GM19043 (cell line): ENCODE measurements at regions not wholly inside any gene's neighbourhood (a gene's known extent, or its start where the extent isn't known, plus 50 kb on each side); places are given as distances from the start of the nearest gene placed in this dataset.

Source experiments
- ATAC-seq: cut with Tn5 transposase; IDR thresholded peaks from one replicate; pipeline ENCODE4 v1.9.1; 2021; ENCODE audit warnings: low read depth; ENCODE audit not compliant: unreplicated experiment

GRCh38 chr10:113967126-113967525 lies 76.5 kb upstream of the ADRB1 start:
- ATAC-seq, result no peak

DNA sequence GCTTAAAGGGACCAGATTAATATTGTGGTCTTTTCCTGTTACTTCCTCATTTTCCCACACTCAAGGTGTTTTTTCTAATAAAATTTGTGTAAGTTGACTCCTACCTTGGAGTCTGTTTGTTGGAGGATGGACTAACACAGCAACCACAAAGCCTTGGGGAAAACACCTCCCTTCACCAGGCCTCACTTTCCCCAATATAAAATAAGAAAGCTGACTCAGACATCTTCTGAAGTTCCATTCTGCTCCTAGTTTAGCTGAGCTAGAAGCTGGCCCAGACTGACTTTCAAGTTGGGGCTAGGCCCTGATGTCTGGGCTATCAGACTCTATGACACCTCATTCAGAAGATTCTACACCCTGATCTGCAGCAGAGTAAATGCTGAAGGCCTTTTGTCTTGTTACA lies 73.0 kb upstream of the ADRB1 start:
- no peak for ATAC-seq

GRCh38 chr10:113971349-113971973 lies 72.2 kb upstream of the ADRB1 start:
- ATAC-seq, result no peak

- no peak for ATAC-seq
Observed at GRCh38 chr10:113977174-113977573, 66.5 kb upstream of the ADRB1 start.

DNA sequence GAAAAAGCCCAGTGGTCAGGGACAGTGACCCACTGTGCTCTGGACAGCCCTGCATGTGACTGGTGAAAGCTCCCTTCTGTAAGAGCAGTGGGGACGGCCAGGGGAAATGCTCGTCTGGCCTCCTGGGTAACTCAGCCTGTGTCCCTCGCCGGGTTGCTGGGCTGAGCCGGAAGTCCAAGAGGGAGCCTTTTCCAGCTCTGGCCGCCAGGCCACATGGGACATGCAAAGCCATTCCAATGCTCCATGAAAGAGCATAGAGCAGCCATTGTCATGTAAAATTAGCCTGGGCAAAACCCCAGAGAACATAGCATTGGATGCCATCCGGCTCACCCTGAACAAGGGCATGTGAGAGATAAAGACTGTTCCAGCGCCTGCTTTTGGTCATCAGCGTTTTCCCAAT lies 64.9 kb upstream of the ADRB1 start:
- ATAC-seq, result no peak

- no peak for ATAC-seq
Observed at GRCh38 chr10:113979409-113979808, 64.3 kb upstream of the ADRB1 start.

DNA sequence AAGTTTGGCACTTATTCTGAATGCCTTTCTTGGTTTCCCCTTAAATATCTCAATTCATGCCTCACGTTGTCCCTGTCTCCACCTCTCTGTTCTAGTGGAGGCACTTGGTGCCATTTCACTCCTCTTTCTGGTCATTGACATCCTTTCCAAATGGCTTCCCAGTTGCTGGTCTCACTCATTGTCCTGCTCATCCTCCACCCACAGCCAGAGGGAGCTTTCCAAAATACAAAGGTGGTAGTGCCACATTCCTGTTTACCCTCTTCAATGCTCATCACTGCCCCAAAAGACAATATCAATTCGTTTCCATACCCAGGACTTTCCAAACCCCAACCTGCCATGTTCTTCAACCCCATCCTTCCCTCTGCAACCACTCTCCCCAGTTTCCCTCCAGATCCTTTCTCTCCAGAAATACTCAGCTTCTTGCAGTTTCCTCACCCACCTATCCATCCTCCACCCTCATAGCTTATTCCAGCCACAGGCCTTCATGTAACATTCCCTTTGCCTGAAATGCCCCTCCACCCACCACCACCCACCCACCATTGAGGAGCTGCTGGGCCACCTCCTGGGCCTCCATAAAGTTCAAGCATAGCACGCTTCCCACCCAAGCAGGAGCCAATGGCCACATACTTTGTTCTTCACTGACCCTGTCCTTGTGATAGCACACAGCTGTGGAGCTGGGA lies 63.1 kb upstream of the ADRB1 start:
- no peak for ATAC-seq

DNA sequence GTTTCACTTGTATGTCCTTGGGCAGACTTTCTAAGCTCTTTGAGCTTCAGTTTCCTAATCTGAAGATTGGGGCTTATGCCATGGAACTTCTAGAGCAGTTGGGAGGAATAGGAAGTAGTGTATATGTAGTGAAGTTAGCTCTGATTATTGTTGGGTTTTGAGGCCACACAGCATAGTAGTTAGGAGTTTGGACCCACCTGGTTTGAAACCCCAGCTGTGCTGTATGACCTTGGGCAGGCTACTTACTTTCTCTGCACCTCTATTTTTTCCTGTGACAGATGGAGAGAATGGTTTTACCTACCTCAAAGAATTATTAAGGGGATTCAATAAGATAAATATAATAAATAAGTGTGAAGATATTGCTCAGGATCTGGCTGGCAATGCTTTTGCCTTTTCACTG lies 61.4 kb upstream of the ADRB1 start:
- ATAC-seq, result no peak

GRCh38 chr10:113982769-113983168 lies 60.9 kb upstream of the ADRB1 start:
- ATAC-seq, result peak; percentile 84

GRCh38 chr10:113983552-113983951 lies 60.1 kb upstream of the ADRB1 start:
- peak; percentile 42 for ATAC-seq

GRCh38 chr10:113985297-113985844 lies 58.3 kb upstream of the ADRB1 start:
- ATAC-seq, result no peak

DNA sequence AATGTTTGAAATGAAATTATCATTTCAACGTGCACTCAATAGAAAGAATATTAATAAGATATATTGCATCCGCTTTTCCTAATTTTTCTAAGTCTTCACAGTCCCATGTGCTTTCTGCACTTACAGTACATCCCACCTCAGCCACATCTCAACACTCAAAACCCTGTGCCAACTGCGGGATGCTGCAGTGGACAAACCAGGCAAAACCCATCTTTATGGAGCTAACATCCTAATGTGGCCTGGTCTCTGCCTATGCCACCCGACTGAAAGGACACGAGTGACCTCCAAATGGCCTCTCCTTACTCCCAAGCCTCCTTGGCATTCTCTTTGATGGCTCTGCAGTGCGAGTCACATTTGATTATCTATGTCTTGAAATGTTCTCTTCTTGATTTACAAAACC lies 57.4 kb upstream of the ADRB1 start:
- ATAC-seq, result no peak

DNA sequence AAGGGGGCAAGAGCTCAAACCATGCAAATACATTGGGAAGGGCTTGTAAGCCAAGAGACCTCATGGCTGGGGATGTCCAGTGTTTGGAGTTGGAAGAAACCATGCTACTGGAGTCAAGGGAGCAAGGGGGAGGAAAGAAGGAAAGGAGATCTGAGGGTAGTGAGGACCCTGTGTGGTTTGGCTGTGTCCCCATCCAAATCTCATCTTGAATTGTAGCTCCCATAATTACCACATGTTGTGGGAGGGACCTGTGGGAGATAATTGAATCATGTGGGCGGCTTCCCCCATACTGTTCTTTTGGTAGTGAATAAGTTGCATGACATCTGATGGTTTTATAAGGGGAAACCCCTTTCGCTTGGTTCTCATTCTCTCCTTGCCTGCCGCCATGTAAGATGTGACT lies 56.5 kb upstream of the ADRB1 start:
- no peak for ATAC-seq

- no peak for ATAC-seq
Observed at GRCh38 chr10:113987805-113988204, 55.9 kb upstream of the ADRB1 start.

DNA sequence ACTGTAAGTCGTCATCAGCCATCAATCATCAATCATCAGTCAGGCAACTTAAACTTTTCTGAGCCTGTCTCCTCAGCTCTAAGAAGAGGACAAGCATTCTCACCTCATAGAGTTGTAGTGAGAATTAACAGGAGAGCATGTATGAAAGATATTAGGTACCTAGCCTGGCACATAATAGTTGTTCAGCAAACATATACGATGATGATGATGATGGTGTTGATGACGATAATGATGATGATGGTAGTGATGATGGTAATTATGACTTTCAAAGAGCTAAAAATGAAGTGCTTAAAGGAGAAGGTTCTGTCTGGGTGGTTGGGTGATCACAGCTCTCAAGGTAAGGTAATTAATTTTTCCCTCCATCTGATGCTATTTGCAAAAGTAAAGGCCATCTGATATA lies 55.1 kb upstream of the ADRB1 start:
- no peak for ATAC-seq

DNA sequence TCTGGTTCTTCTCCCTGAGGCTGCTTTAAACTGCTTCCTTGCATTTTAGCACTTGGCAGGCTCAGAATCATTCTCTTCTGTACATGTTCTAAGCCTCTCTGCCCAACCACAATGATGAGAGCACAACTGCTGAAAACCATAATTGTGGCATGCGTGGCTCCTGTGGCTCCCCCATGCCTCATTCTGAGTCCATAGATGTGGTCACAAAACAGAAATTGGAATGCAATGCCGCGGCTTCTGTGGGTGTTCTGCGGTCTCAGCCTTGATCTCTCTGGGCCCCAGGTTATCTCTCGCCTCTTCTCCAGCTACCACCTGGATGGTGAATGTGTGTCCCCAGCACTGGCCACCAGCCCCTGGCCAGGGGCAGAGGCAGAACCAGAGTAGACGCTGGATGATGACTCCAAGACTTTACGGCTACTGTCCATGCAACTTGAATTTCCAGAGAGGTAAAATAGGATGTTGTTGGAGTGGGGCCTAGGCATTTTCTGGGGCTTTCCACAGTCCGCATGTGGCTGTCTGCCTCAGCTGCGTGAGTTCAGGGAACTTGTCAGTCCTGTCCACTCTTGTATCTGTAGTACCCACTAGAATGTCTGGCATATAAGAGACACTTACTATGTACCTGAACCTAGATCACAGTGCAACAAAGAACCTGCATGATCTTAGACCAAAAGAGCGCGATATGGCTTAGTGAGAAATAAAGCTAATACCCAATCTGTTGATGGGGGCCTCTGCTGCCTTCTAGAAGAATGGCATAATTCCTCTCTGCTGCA lies 52.4 kb upstream of the ADRB1 start:
- ATAC-seq, result no peak

DNA sequence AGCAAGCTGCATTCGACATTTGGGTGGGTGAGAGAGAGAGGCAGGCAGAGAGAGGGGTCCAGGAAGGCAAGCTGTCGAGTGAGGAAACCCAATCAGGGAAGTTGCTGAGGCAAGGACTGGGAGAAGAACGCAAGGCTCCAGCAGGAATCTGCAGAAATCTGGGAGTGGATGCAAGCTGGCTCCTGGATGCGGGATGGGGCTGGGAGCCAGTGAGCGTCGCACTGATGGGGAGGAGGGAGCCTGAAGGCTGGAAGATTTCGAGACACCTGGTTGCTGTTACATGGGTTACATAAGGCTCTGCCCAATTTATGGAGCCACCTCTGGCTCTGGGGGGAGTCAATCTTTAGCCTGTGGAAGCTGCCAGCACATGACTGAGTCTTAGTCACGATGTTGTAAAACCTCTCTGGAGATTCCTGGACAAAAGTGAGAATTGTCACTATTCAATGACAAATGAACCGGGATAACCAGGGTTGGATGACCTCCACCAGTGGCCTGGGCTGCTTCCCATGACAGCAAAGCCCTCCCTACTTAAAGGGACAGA lies 51.1 kb upstream of the ADRB1 start:
- no peak for ATAC-seq

DNA sequence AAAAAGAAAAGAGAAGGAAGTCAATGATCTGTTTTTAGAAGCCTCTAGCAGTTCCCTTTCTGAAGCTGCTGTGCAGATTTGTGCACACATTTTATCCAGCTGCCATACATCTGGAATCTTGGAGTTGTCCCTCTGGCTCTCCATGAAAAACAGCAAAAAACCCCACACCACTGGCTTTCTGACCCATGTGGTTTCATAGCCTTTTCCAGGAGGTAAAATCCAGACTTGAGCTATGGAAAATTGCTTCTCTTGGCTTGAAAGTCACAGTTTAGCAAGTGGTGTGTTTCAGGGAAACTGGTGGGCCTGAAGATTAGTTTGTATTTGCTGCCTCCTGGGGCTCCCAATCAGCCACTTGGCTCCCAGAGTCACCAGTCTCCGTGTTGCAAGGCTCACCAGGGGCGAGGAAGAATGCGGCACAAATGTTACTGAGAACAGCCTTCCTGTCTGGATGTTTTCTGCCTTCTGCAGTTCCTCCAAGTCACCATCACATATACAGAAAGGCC lies 50.1 kb upstream of the ADRB1 start:
- no peak for ATAC-seq
